Osteoblast (primary cell): ENCODE measurements at regions not wholly inside any gene's neighbourhood (a gene's known extent, or its start where the extent isn't known, plus 50 kb on each side); places are given as distances from the start of the nearest gene placed in this dataset.

Experiments
- DNase-seq: peaks from one replicate; pipeline ENCODE4 v3.0.0; 2011; ENCODE audit warnings: low spot score, mixed read lengths; ENCODE audit not compliant: insufficient read length; ENCODE audit errors: missing footprints
- H2AFZ ChIP-seq: 2 replicates; pipeline ENCODE4 v1.6.0; 2011; ENCODE audit warnings: mild to moderate bottlenecking, low read length
- H3K27ac ChIP-seq: 2 replicates; pipeline ENCODE4 v1.5.1; 2011; ENCODE audit warnings: mild to moderate bottlenecking, low read depth, low read length, moderate library complexity
- H3K27me3 ChIP-seq: 2 replicates; pipeline ENCODE4 v1.6.0; 2012; ENCODE audit warnings: mild to moderate bottlenecking, control low read depth, inconsistent platforms, low read length, moderate library complexity; ENCODE audit not compliant: insufficient read depth
- H3K36me3 ChIP-seq: 2 replicates; pipeline ENCODE4 v1.5.1; 2011; ENCODE audit warnings: mild to moderate bottlenecking, low read length, control low read depth, moderate library complexity; ENCODE audit not compliant: insufficient read depth
- H3K4me1 ChIP-seq: 2 replicates; pipeline ENCODE4 v1.5.1; 2011; ENCODE audit warnings: mild to moderate bottlenecking, low read length, control low read depth, moderate library complexity; ENCODE audit not compliant: insufficient read depth
- H3K4me2 ChIP-seq: 2 replicates; pipeline ENCODE4 v1.6.0; 2011; ENCODE audit warnings: mild to moderate bottlenecking, low read length; ENCODE audit not compliant: insufficient read depth
- H3K4me3 ChIP-seq: fragments of 200-600 bp; sonication (generic); 3 replicates; pipeline ENCODE4 v1.5.1; 2012; ENCODE audit warnings: mild to moderate bottlenecking, low read length, inconsistent platforms; ENCODE audit not compliant: insufficient read depth
- H3K79me2 ChIP-seq: 2 replicates; pipeline ENCODE4 v1.6.0; 2012; ENCODE audit warnings: mild to moderate bottlenecking, low read length, control low read depth, inconsistent platforms; ENCODE audit not compliant: insufficient read depth
- H3K9me3 ChIP-seq: 2 replicates; pipeline ENCODE4 v1.5.1; 2011; ENCODE audit warnings: low read depth, low read length, control low read depth
- H4K20me1 ChIP-seq: 2 replicates; pipeline ENCODE4 v1.6.0; 2012; ENCODE audit warnings: mild to moderate bottlenecking, low read length, control low read depth; ENCODE audit not compliant: insufficient read depth
- TF ChIP-seq, protein P1 (sequence below): IDR thresholded peaks from 2 replicates; pipeline ENCODE4 v1.5.1; 2011; ENCODE audit warnings: mild to moderate bottlenecking, low read depth, low read length, moderate library complexity; ENCODE audit errors: extremely low read depth

DNA sequence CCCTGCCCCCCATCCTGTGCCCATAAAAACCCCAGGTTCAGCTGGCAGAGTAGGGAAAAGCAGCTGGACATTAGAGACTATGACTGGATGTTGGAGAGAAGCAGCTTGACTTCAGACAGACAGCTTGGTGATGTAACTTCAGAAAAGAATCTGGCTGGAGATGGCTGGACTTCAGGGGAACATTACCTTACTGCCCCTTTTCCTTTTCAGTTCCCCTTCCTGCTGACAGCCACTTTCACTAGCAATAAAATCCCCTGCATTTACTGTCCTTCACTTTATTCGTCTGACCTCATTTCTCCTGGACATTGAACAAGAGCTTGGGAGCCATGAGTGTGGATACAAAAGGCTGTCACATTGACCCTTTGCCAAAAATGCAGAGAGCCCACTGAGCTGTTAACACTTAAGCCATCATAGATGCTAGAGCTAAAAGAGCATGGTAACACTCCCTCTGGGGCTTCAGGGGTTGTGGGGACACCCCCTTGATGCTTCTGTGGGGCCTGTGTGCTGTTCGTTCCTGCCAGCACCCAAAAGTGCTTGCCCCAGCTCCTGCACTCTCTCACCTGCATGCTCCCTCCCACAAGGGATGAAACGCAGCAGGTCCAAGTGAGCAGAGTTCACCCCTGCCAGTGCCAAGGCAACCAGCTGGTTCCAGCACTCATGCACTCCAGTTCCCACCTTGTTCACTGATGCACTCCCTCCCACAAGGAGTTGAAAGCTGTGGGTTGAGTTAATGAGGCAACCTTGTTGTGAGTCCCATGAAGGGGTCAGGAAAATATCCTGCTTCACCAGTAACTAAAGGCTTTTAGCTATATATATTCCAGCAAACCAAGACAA, 263.8 kb upstream of the NDST3 start:
- TF ChIP-seq, protein P1, sequence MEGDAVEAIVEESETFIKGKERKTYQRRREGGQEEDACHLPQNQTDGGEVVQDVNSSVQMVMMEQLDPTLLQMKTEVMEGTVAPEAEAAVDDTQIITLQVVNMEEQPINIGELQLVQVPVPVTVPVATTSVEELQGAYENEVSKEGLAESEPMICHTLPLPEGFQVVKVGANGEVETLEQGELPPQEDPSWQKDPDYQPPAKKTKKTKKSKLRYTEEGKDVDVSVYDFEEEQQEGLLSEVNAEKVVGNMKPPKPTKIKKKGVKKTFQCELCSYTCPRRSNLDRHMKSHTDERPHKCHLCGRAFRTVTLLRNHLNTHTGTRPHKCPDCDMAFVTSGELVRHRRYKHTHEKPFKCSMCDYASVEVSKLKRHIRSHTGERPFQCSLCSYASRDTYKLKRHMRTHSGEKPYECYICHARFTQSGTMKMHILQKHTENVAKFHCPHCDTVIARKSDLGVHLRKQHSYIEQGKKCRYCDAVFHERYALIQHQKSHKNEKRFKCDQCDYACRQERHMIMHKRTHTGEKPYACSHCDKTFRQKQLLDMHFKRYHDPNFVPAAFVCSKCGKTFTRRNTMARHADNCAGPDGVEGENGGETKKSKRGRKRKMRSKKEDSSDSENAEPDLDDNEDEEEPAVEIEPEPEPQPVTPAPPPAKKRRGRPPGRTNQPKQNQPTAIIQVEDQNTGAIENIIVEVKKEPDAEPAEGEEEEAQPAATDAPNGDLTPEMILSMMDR: no peak
- H3K27me3 ChIP-seq: no peaks in the 10 kb centered on the region
- H3K4me2 ChIP-seq: no peak overlapping the region
- no peak overlapping the region for H2AFZ ChIP-seq
- H3K4me1 ChIP-seq: no peaks in the 10 kb centered on the region
- no peak overlapping the region for H3K4me3 ChIP-seq
- no peaks in the 10 kb centered on the region for H3K79me2 ChIP-seq
- no peak overlapping the region for H3K27ac ChIP-seq
- DNase-seq: no peak
- peaks cover 3% of the 10 kb centered on the region for H3K9me3 ChIP-seq
- H3K36me3 ChIP-seq: no peaks in the 10 kb centered on the region
- no peaks in the 10 kb centered on the region for H4K20me1 ChIP-seq

DNA sequence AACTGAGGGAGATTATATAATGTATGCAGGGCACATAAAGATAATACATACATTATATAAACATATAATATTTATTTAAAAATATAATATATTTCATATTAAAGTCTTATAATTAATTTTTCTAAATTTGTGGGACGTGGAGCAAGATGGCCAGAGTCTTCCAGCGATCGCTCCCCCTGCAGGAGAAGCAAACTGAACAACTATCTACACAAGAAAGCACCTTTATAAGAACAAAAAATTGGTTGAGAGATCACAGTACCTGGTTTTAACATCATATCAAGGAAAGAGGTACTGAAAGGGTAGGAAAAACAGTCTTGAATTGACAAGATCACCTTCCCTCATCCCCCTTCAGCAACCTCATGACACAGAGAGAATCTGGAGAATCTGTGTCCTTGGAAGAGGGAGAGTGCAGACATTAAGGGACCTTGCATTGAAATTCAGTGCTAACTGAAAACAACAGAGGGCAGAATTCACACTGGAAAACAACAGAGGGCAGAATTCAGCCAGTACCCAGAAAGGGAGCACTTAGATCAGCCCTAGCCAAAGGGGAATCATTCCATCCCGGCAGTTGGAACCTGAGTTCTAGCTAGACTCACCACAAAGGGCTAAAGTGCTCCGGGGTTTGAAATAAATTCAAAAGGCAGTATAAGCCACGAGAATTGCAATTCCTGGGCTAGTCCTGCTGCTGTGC, 262.5 kb upstream of the NDST3 start:
- Histone ChIP-seq H3K27me3 (no peaks in the 10 kb centered on the region), H4K20me1 (no peaks in the 10 kb centered on the region), H3K4me2 (no peak overlapping the region), H3K36me3 (no peaks in the 10 kb centered on the region), H2AFZ (no peak overlapping the region), H3K79me2 (no peaks in the 10 kb centered on the region), H3K27ac (no peak overlapping the region), H3K4me3 (no peak overlapping the region), H3K4me1 (no peaks in the 10 kb centered on the region), H3K9me3 (peaks cover 3% of the 10 kb centered on the region)
- TF ChIP-seq, protein P1: no peak
- DNase-seq: peak; percentile 26

DNA sequence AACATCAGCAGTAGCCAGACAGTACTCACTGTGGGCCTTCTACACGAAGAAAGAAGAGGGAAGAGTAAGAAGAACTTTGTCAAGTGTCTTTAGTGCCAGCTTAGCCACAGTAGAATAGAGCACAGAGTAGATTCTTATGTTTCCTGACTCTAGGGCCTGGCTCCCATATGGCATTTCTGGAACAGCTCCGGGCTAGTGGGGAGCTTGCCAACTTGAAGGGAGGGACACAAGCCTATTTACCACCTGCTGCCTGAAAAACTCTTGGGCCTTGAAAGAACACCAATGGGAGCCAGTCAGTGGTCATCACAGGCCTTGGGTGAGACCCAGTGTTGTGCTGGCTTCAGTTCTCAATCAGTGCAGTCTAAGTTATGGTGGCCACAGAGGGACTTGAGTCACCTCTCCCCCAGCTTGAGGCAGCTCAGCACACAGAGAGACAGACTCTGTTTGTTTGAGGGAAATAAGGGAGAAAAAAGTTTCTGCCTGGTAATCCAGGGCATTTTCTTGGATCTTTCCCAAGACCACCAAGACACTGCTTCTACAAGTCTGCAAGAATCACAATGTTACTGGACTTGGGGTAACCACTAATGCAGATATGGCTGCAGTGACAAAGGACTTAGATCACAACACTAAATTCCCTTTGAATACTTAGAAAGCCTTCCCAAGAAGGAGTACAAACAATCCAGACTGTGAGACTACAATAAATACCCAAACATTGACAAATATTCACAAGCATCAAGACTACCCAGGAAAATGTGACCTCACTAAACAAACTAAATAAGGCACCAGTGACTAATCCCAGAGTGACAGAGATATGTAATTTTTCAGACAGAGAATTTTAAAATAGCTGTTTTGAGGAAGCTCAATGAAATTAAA, 261.0 kb upstream of the NDST3 start:
- H3K9me3 ChIP-seq: peaks cover 3% of the 10 kb centered on the region
- H4K20me1 ChIP-seq: no peaks in the 10 kb centered on the region
- no peaks in the 10 kb centered on the region for H3K79me2 ChIP-seq
- no peaks in the 10 kb centered on the region for H3K27me3 ChIP-seq
- no peaks in the 10 kb centered on the region for H3K4me1 ChIP-seq
- no peak overlapping the region for H3K27ac ChIP-seq
- no peak for DNase-seq
- no peak overlapping the region for H3K4me2 ChIP-seq
- H2AFZ ChIP-seq: no peak overlapping the region
- no peak overlapping the region for H3K4me3 ChIP-seq
- TF ChIP-seq, protein P1: no peak
- H3K36me3 ChIP-seq: no peaks in the 10 kb centered on the region
